Embryonic facial prominence (tissue), 1 donor: ENCODE measurements at regions not wholly inside any gene's neighbourhood (a gene's known extent, or its start where the extent isn't known, plus 50 kb on each side); places are given as distances from the start of the nearest gene placed in this dataset.
"Not testable (repeated sequence)": the region's sequence is repeated elsewhere in the genome, so short reads cannot be mapped to it uniquely, and the experiment has no call there.

Experiments
- DNase-seq: peaks from one replicate; pipeline ENCODE4 v3.0.0-alpha.2; 2016; ENCODE audit errors: extremely low spot score

GRCh38 chr5:17828681-17829080 lies 194.4 kb downstream of the TAF11L14 start:
- no peak for DNase-seq

- no peak for DNase-seq
Observed at GRCh38 chr5:17829456-17829855, 195.2 kb downstream of the TAF11L14 start.

GRCh38 chr5:17831279-17831678 lies 197.0 kb downstream of the TAF11L14 start:
- DNase-seq, result peak; percentile 10

GRCh38 chr5:17832949-17833745 lies 198.9 kb downstream of the TAF11L14 start:
- no peak for DNase-seq

GRCh38 chr5:17837757-17838156 lies 203.5 kb downstream of the TAF11L14 start:
- DNase-seq, result no peak

- DNase-seq, result no peak
Observed at GRCh38 chr5:17838469-17838868, 204.2 kb downstream of the TAF11L14 start.

GRCh38 chr5:17839848-17840247 lies 205.6 kb downstream of the TAF11L14 start:
- no peak for DNase-seq

GRCh38 chr5:17846496-17846895 lies 212.2 kb downstream of the TAF11L14 start:
- DNase-seq, result no peak

GRCh38 chr5:17847286-17847685 lies 213.0 kb downstream of the TAF11L14 start:
- DNase-seq, result no peak

- no peak for DNase-seq
Observed at GRCh38 chr5:17852111-17852510, 217.9 kb downstream of the TAF11L14 start.

GRCh38 chr5:17852740-17853139 lies 218.5 kb downstream of the TAF11L14 start:
- no peak for DNase-seq

GRCh38 chr5:17854901-17855300 lies 220.6 kb downstream of the TAF11L14 start:
- DNase-seq, result no peak

- DNase-seq, result no peak
Observed at GRCh38 chr5:17860660-17861315, 226.5 kb downstream of the TAF11L14 start.

- not testable (repeated sequence) for DNase-seq
Observed at GRCh38 chr5:17864903-17865302, 230.6 kb downstream of the TAF11L14 start.

GRCh38 chr5:17865966-17866365 lies 231.7 kb downstream of the TAF11L14 start:
- not testable (repeated sequence) for DNase-seq

GRCh38 chr5:17872204-17872603 lies 237.9 kb downstream of the TAF11L14 start:
- no peak for DNase-seq

GRCh38 chr5:17878541-17878940 lies 244.3 kb downstream of the TAF11L14 start:
- no peak for DNase-seq

GRCh38 chr5:17879276-17879675 lies 245.0 kb downstream of the TAF11L14 start:
- no peak for DNase-seq

- DNase-seq, result no peak
Observed at GRCh38 chr5:17880869-17881268, 246.6 kb downstream of the TAF11L14 start.

GRCh38 chr5:17882760-17883488 lies 248.7 kb downstream of the TAF11L14 start:
- DNase-seq, result no peak

- DNase-seq, result no peak
Observed at GRCh38 chr5:17888155-17888554, 253.9 kb downstream of the TAF11L14 start.

- no peak for DNase-seq
Observed at GRCh38 chr5:17890501-17890900, 256.2 kb downstream of the TAF11L14 start.

GRCh38 chr5:17891881-17892280 lies 257.6 kb downstream of the TAF11L14 start:
- DNase-seq, result no peak
